ENCODE measurements at regions not wholly inside any gene's neighbourhood (a gene's known extent, or its start where the extent isn't known, plus 50 kb on each side); places are given as distances from the start of the nearest gene placed in this dataset.

DNA sequence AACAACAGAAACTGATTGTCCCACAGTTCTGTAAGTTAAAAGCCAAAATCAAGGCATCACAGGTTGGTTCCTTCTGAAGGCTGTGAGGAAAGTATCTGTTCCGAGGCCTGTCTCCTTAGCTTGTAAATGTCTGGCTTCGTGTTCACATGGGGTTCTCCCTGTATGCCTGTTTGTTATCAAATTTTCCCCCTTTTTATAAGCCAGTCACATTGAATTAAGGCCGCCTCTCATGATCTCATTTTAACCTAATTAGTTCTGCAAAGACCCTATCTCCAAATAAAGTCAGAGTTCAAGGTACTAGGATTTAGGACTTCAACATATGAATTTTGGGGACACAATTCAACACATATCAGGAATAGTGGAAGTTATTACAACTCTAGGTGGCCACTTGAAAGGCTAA lies 331.5 kb downstream of the PIK3R1 start:
- 83% methylated on average over 3 of the region's 3 CpGs for WGBS
- no peak for DNase-seq (ENCODE audit: extremely low spot score)
- Histone ChIP-seq H3K27ac (ENCODE audit: low read depth) (no peak overlapping the region), H3K4me3 (ENCODE audit: low read depth, low read length) (no peak overlapping the region), H3K4me1 (ENCODE audit: insufficient read depth) (no peaks in the 10 kb centered on the region), H3K36me3 (ENCODE audit: insufficient read depth) (no peaks in the 10 kb centered on the region)

DNA sequence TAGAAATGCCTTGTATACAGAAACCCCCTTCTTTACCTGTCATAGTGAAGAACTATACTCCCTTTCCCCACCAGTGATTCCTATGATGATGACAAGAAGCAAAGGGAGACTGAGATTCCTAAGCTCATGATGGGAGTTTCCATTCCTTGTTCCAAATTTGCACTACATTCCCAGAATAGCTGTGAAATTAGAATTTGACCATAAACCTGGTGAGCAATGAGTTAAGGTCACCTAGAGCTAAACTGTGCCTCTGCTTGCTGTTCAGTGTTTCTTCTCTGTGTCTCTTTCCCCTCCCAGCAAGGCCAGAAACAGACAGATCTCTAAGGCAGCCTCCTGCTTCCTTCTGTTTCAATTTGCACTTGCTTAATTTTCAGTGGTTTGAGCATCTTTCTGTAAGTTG lies 332.1 kb downstream of the PIK3R1 start:
- Histone ChIP-seq H3K27ac (ENCODE audit: low read depth) (no peak overlapping the region), H3K4me3 (ENCODE audit: low read depth, low read length) (no peak overlapping the region), H3K4me1 (ENCODE audit: insufficient read depth) (no peaks in the 10 kb centered on the region), H3K36me3 (ENCODE audit: insufficient read depth) (no peaks in the 10 kb centered on the region)
- DNase-seq (ENCODE audit: extremely low spot score) = no peak

DNA sequence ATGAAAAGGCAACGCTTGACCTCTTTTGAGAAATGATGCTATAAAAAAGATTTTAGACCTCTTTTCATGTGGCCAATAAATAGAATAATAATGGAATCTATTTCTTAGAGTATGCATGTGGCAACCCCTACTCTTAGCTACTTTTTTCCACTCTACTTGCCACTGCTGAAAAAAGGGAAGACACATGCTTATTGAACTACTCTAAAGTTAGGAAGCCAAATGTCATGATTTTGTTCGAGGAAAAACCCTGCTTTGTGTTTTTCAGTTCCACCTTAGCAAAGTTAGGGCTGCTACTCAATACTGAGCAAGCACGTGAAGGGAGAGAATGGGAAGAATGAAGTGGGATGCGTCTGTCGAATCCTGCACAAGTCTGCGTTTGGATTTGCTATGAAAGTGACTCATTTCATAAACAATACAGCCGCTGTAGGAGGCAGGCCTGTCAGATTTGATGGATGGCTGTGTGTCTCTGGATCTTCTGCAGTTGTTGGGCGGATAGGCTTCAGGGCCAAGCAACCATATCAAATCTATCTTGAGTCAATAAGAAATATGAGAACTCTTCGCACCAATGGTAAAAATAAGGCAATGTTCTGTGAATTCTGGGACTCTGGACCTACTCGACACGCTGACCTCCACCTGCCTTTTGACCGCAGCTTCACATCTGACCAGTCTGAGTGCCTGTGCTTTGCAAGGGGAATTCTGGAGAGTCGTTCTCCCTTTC lies 333.6 kb downstream of the PIK3R1 start:
- H3K27ac ChIP-seq (ENCODE audit: low read depth) = no peak overlapping the region
- no peaks in the 10 kb centered on the region for H3K36me3 ChIP-seq (ENCODE audit: insufficient read depth)
- 77% methylated on average over 13 of the region's 13 CpGs for WGBS

DNA sequence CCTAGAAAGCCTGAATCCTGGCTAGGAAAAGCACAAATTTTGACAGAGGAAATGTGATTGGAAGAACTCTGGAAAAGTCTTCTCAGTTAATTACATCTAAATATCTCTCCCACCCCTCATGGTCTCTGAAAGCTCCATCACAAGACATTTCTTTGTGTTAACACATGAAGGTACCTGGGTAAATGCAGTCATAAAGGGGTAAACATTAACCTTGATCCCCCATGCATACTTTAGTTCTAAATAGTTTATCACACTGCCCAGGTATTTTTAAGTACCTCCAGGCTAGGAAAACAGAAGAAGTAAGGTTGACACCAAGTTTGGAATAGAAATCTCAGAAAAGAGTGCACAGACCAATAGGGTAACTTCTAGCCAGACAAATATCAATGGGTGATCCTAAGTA lies 334.5 kb downstream of the PIK3R1 start:
- no peak overlapping the region for H3K27ac ChIP-seq (ENCODE audit: low read depth)
- no peak overlapping the region for H3K4me3 ChIP-seq (ENCODE audit: low read depth, low read length)
- no peaks in the 10 kb centered on the region for H3K4me1 ChIP-seq (ENCODE audit: insufficient read depth)
- H3K36me3 ChIP-seq (ENCODE audit: insufficient read depth) = no peaks in the 10 kb centered on the region
- DNase-seq (ENCODE audit: extremely low spot score) = no peak

More for the DNA sequence above, 333.6 kb downstream of the PIK3R1 start:
- no peak overlapping the region for H3K4me3 ChIP-seq (ENCODE audit: low read depth, low read length)
- H3K4me1 ChIP-seq (ENCODE audit: insufficient read depth) = no peaks in the 10 kb centered on the region
- no peak for DNase-seq (ENCODE audit: extremely low spot score)

DNA sequence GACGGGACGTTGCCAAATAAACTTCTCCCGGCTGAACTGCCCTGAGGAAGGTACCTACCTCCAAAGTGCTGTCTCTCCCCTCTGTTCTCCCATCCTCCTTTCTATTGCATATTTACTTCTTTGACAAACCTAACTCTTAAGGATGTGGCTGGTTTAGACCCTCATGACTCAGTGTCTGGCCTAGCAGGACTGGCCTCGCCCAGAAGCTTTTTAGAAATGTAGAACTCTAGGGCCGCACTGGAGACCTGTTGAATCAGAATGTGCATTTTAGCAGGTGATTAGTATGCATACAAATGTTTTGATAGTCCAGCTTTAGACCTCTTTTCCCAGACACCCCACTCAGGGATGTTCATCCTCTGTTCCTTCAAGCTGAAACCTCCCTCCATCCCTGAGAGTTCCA lies 335.9 kb downstream of the PIK3R1 start:
- WGBS = 87% methylated on average over 5 of the region's 5 CpGs
- H3K27ac ChIP-seq (ENCODE audit: low read depth) = no peak overlapping the region
- H3K4me1 ChIP-seq (ENCODE audit: insufficient read depth) = no peaks in the 10 kb centered on the region

DNA sequence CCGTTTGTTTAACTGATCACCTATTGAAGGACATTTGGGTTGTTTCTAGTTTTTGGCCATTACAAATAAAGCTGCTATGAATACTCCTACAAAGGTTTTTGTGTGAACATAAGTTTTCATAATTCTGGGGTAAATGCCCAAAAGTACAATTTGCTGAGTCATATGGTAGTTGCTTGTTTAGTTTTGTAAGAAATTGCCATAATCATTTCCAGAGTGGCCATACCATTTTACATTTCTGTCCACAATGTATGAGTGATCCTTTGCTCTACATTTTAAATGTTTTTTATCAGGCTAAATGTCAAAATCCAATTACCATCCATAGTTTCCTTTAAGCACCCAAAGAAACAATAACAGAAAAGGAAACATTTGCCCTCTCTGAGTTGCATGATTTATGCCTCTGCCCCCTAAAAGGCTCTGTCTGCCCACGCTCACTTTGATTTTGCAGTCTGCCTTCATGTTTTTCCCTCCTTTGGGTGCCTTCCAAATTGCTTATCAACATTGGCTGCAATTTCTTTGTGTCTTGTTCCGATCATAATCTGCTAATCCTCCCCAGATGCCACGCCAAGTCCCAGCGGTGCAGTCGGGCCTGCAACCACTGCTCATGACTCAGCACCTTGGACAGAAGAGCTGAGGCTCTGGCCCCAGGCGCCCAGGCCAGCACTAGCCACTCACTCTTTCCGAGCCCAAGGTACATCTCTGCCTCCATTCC lies 339.2 kb downstream of the PIK3R1 start:
- Histone ChIP-seq H3K27ac (ENCODE audit: low read depth) (no peak overlapping the region), H3K36me3 (ENCODE audit: insufficient read depth) (no peaks in the 10 kb centered on the region), H3K4me1 (ENCODE audit: insufficient read depth) (no peaks in the 10 kb centered on the region), H3K4me3 (ENCODE audit: low read depth, low read length) (no peak overlapping the region)
- no peak for DNase-seq (ENCODE audit: extremely low spot score)
- 22% methylated on average over 8 of the region's 8 CpGs for WGBS

More for the DNA sequence above, 335.9 kb downstream of the PIK3R1 start:
- no peak for DNase-seq (ENCODE audit: extremely low spot score)
- no peaks in the 10 kb centered on the region for H3K36me3 ChIP-seq (ENCODE audit: insufficient read depth)
- H3K4me3 ChIP-seq (ENCODE audit: low read depth, low read length) = no peak overlapping the region

DNA sequence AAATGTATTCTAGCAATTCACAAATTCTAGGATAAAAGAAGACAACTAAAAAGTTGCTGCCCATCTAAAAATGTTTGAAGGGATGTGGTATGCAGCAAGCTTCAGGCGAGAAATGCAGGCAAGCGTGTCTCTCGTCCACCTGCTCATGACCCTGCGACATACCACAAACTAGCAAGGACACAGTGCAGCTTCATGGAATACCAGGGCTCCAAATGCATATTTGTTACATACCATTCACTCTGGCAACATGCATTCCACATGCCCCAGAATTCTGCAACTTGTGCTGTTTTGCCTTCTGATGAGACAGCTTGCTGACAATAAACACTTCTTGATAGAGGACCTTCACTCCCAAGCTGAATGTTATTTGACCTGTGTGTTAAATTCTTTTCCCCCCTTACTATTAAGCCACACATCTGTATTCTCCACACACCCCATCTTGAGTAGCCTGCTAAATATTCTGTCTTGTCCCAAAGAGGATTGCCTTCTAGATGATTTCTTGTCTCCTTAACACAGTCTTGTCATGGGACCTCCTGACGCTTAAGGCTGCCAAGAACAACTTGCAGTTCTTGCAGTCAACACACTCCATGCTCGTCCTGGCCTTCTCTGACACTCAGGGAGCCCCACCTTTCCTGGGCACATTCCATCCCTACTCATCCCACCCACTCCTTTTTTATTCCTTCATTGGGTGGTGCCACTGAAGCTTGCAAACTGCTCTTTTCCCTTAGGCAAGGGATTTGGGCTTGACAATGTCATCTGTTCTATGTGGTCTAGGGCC lies 340.5 kb downstream of the PIK3R1 start:
- DNase-seq (ENCODE audit: extremely low spot score) = no peak
- H3K4me3 ChIP-seq (ENCODE audit: low read depth, low read length) = no peak overlapping the region
- WGBS = 82% methylated on average over 6 of the region's 6 CpGs
- no peaks in the 10 kb centered on the region for H3K4me1 ChIP-seq (ENCODE audit: insufficient read depth)
- no peaks in the 10 kb centered on the region for H3K36me3 ChIP-seq (ENCODE audit: insufficient read depth)
- H3K27ac ChIP-seq (ENCODE audit: low read depth) = no peak overlapping the region

DNA sequence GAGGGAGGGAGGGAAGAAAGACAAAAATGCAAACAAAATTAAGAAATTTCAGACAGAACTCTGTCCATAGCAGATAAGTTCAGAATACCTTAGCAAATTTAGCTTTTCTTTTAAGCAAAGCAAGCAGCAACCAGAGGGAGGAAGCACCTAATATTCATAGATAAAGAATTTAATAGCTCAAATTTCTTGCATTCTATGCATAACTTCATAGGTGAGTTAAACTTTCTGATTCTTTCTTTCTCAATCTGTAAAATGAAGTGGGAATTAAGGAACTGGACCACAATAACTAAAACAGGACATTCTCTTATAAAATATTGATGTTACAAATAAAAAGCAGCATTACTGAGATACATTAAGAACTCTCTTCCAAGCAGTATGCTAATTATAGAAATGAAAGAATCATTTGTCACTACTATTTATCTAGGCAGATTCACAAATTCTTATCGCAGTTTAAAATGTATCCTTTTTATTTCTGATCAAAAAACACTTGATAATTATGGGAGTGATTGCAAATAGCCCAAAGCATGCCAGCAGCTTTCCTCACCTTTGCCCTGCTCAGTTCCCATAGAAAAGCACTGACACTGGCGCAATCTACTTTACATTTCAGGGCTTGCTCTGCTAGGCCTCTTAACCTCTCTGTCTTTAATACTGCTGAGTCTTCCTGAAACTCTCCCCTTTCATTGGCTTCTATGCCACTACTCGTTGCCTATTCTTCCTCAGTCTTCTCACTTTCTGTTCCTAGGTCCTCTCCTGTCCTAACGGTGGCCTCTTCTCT lies 341.8 kb downstream of the PIK3R1 start:
- H3K27ac ChIP-seq (ENCODE audit: low read depth) = no peak overlapping the region
- H3K4me3 ChIP-seq (ENCODE audit: low read depth, low read length) = no peak overlapping the region
- H3K36me3 ChIP-seq (ENCODE audit: insufficient read depth) = no peaks in the 10 kb centered on the region
- no peaks in the 10 kb centered on the region for H3K4me1 ChIP-seq (ENCODE audit: insufficient read depth)
- WGBS = 60% methylated on average over 4 of the region's 4 CpGs
- no peak for DNase-seq (ENCODE audit: extremely low spot score)

DNA sequence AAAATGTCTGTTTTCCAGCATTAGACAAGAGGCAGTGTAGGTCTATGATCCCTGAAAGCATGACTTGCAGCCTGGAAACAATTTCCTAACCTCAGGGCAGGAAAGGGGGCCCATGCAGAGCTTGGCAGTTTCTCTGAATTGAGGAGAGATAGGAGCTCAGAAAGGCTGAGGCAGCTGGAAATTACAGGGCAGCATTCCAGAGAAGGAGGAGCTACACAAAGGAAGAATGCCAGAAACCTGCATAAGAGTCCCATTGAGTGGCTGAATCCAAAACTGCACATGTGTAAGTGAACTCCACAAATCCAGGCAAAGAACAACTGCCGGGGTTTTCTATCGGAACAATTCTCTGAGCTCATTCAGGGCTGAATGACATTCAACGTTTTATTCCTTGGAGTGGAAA lies 346.8 kb downstream of the PIK3R1 start:
- H3K4me1 ChIP-seq (ENCODE audit: insufficient read depth) = no peaks in the 10 kb centered on the region
- H3K27ac ChIP-seq (ENCODE audit: low read depth) = no peak overlapping the region
- 33% methylated on average over 3 of the region's 3 CpGs for WGBS
- H3K4me3 ChIP-seq (ENCODE audit: low read depth, low read length) = no peak overlapping the region
- no peaks in the 10 kb centered on the region for H3K36me3 ChIP-seq (ENCODE audit: insufficient read depth)
- DNase-seq (ENCODE audit: extremely low spot score) = peak; percentile 67

DNA sequence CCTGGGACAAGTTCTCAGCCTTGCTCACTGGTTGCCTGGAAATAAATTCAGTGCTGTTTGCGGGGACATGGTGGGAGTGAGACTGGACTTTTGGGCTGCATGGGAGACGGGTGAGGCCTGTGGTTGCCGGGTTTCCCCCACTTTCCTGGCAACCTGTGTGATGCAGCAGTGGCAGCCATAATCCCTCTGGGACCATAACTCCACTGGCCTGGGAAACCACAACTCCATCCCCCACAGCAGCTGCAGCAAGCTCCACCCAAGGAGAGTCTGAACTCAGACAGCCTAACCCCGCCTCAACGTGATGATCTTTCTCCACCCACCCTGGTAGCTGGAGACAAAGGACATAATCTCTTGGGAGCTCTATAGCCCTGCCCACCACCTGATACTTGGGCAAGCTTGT lies 349.9 kb downstream of the PIK3R1 start:
- H3K4me3 ChIP-seq (ENCODE audit: low read depth, low read length) = no peak overlapping the region
- no peaks in the 10 kb centered on the region for H3K36me3 ChIP-seq (ENCODE audit: insufficient read depth)
- no peaks in the 10 kb centered on the region for H3K4me1 ChIP-seq (ENCODE audit: insufficient read depth)
- DNase-seq (ENCODE audit: extremely low spot score) = no peak
- WGBS = 85% methylated on average over 5 of the region's 5 CpGs
- no peak overlapping the region for H3K27ac ChIP-seq (ENCODE audit: low read depth)

DNA sequence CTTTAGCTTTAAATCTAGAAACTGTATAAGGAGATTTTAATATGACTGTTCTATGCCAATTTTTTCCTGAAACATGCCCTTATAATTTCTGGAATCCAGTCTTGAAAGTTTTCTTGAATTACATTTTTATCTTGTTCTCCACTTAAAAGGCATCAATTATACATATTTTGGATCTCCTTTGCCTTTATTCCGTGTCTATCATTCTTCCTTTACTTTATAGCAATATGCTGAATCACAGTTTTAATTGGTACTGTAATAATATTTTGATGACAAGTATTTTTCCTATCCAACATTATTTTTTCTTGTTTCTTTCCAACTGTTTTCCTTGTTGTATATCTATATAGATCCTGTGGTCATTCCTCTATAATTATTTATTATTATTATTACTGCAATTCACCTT lies 361.2 kb downstream of the PIK3R1 start:
- Histone ChIP-seq H3K4me1 (ENCODE audit: insufficient read depth) (no peaks in the 10 kb centered on the region), H3K4me3 (ENCODE audit: low read depth, low read length) (no peak overlapping the region), H3K27ac (ENCODE audit: low read depth) (no peak overlapping the region), H3K36me3 (ENCODE audit: insufficient read depth) (no peaks in the 10 kb centered on the region)
- WGBS = 84% methylated on average over 1 of the region's 1 CpG
- DNase-seq (ENCODE audit: extremely low spot score) = no peak

DNA sequence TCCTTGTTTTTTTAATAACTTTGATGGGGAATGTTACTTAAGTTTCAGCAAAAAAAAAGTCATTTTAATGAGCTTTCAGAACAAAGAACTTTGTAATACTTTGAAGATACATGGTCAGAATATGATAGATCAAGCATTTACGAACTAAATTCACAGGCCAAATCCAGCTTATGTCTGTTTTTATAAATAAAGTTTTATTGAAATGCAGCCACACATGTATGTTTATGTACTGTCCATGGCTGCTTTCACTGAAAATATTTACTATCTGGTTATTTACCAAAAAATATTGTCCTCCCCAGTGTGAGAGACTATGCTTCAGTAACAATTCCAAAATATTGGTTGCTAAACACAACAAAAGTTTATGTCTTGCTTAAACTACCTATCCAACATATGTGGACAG lies 366.7 kb downstream of the PIK3R1 start:
- no peaks in the 10 kb centered on the region for H3K36me3 ChIP-seq (ENCODE audit: insufficient read depth)
- DNase-seq (ENCODE audit: extremely low spot score) = no peak
- H3K4me3 ChIP-seq (ENCODE audit: low read depth, low read length) = no peak overlapping the region
- WGBS = 34% methylated on average over 1 of the region's 1 CpG
- no peak overlapping the region for H3K27ac ChIP-seq (ENCODE audit: low read depth)
- H3K4me1 ChIP-seq (ENCODE audit: insufficient read depth) = no peaks in the 10 kb centered on the region

DNA sequence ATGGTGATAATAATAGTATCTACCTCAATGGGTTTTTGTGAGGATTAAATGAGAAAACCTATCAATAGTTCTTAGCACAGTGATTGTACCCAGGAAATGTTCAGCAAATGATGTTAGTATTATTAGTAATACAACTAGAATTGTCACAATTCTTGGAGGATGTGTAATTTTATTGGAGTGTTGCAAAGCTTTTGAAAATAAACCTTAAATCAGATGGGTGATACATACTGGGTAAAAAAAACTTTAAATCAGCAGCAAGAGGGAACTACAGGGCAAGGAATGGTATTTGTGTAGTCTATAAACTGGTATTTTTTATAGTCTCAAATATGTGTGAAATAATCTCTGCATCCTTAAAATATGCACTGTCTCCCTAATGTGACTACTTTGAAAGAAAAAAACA lies 371.6 kb downstream of the PIK3R1 start:
- H3K27ac ChIP-seq (ENCODE audit: low read depth) = no peak overlapping the region
- no peak for DNase-seq (ENCODE audit: extremely low spot score)
- no peaks in the 10 kb centered on the region for H3K4me1 ChIP-seq (ENCODE audit: insufficient read depth)
- no peak overlapping the region for H3K4me3 ChIP-seq (ENCODE audit: low read depth, low read length)
- H3K36me3 ChIP-seq (ENCODE audit: insufficient read depth) = no peaks in the 10 kb centered on the region

Measured in urinary bladder (tissue), 3 donors.